ENCODE measurements at regions not wholly inside any gene's neighbourhood (a gene's known extent, or its start where the extent isn't known, plus 50 kb on each side); places are given as distances from the start of the nearest gene placed in this dataset.

- Histone ChIP-seq H2BK5ac (ENCODE audit: low read depth, low read length) (no peak overlapping the region), H2BK120ac (replicated peaks; ENCODE audit: low read depth, low read length) (no peak overlapping the region)
- peak; percentile 70 for FAIRE-seq
Observed at GRCh38 chr2:236827997-236828396, 257.7 kb upstream of the COPS8 start.

More at GRCh38 chr2:236827997-236828396, 257.7 kb upstream of the COPS8 start:
- Histone ChIP-seq H4K91ac (replicated peaks; ENCODE audit: insufficient read length, low read length) (no peak overlapping the region), H3K18ac (ENCODE audit: extremely low read depth, low read length) (peak overlapping the region; percentile 75; the same call in 1 of the 2 replicates), H2AK5ac (ENCODE audit: low read depth, low read length) (peak overlapping the region; percentile 87), H3K23ac (ENCODE audit: insufficient read length) (no peak overlapping the region), H3K4ac (replicated peaks; ENCODE audit: insufficient read length, low read depth, low read length) (no peak overlapping the region), H2BK12ac (ENCODE audit: low read depth, low read length) (peak overlapping the region; percentile 95; the same call in 1 of the 2 replicates), H3K27ac (ENCODE audit: low read depth, low read length) (no peak overlapping the region), H3K79me1 (ENCODE audit: low read depth, low read length) (no peaks in the 10 kb centered on the region), H3K9ac (replicated peaks in 1 of 4; ENCODE audit: extremely low read depth in 1 of 4, low read depth in 3 of 4, low read length in 3 of 4) (no peak overlapping the region), H3K9me3 (ENCODE audit: insufficient read depth in 2 of 2, low read depth in 1 of 2, low read length in 1 of 2) (no peaks in the 10 kb centered on the region), H4K5ac (ENCODE audit: insufficient read length, low read depth, low read length) (no peak overlapping the region), H2BK20ac (ENCODE audit: low read length) (no peak overlapping the region), H3K23me2 (ENCODE audit: low read depth, low read length) (no peaks in the 10 kb centered on the region), H3K4me3 (ENCODE audit: extremely low read depth in 1 of 4, insufficient read depth in 2 of 4, low read depth in 3 of 4, low read length in 4 of 4) (no peak overlapping the region; a peak in 1 of 8 replicates), H2AFZ (ENCODE audit: low read length) (no peak overlapping the region), H2BK15ac (ENCODE audit: low read length) (no peak overlapping the region), H3K14ac (ENCODE audit: insufficient read length) (no peak overlapping the region), H3K27me3 (replicated peaks in 1 of 4; ENCODE audit: control insufficient read depth in 3 of 4, extremely low read depth in 1 of 4, insufficient read depth in 3 of 4, low read length in 3 of 4) (no peaks in the 10 kb centered on the region), H3K36me3 (ENCODE audit: control insufficient read depth in 2 of 4, insufficient read depth in 4 of 4, low read length in 3 of 4) (no peaks in the 10 kb centered on the region), H3K56ac (replicated peaks; ENCODE audit: insufficient read length, low read depth, low read length) (no peak overlapping the region), H4K8ac (ENCODE audit: extremely low read depth, insufficient read depth, low read length) (no peak overlapping the region), H3K79me2 (ENCODE audit: control insufficient read depth in 1 of 2, insufficient read depth in 2 of 2, low read length in 2 of 2) (no peaks in the 10 kb centered on the region), H3K4me1 (replicated peaks in 1 of 4; ENCODE audit: control insufficient read depth in 3 of 4, insufficient read depth in 4 of 4, low read length in 3 of 4) (peaks cover 6 to 30% (median 25%) of the 10 kb centered on the region in 4 experiments), H4K20me1 (replicated peaks in 1 of 2; ENCODE audit: control insufficient read depth in 1 of 2, insufficient read depth in 2 of 2, low read length in 2 of 2) (no peaks in the 10 kb centered on the region), H3K4me2 (ENCODE audit: insufficient read depth in 1 of 2, low read depth in 2 of 2, low read length in 2 of 2) (peak overlapping the region in 1 of 2 experiments; percentile 28; a peak in 1 of 4 replicates)
- ChIA-PET POLR2A (ENCODE audit: partially characterized antibody) (no interaction called here), CTCF (ENCODE audit: partially characterized antibody) (interaction anchor here (1.4 kb wide), 1 partner anchor 315 kb away, joined by 4 read pairs; no protein-coding TSS in a partner anchor)
- 42% methylated on average over 3 of the region's 3 CpGs; no CpG with 5 or more reads in 1 of the 2 experiments for WGBS, 2 experiments (ENCODE audit: extremely low coverage in 1 of 2, insufficient coverage in 1 of 2, insufficient read length in 1 of 2, insufficient replicate concordance in 2 of 2, low coverage in 1 of 2, low lambda C conversion rate in 2 of 2, missing lambda C conversion rate in 1 of 2)
- DNase-seq (ENCODE audit: low read depth in 1 of 2, low spot score in 2 of 2), result no peak
- TF ChIP-seq RBBP5 (IDR thresholded peaks at IDR 0.05; ENCODE audit: borderline replicate concordance, low read depth, low read length) (no peak), POU5F1 (IDR thresholded peaks at IDR 0.05; ENCODE audit: low read depth, low read length) (0 out of 2 replicates have a peak, but pooled peaks have one; percentile 8)

Measured in H1 (cell line).